HEK293 (cell line): ENCODE measurements at regions not wholly inside any gene's neighbourhood (a gene's known extent, or its start where the extent isn't known, plus 50 kb on each side); places are given as distances from the start of the nearest gene placed in this dataset.

Experiments used
- CTCF ChIA-PET: fragments of 350-600 bp; formaldehyde crosslinking; extraction: SDS; loops from one replicate; lab custom pipeline; 2021; ENCODE audit warnings: antibody characterized with exemption; lab: Yijun Ruan, JAX
- POLR2A ChIA-PET: fragments of 300-600 bp; formaldehyde crosslinking; extraction: SDS; loops from one replicate; lab custom pipeline; 2020; ENCODE audit warnings: antibody characterized with exemption, inconsistent platforms; lab: Yijun Ruan, JAX
- H3K27ac ChIP-seq: fragments of 200-500 bp; sonication (Bioruptor generic); 2 replicates; pipeline ENCODE4 v1.5.1; 2014; ENCODE audit warnings: low read depth, low read length, control low read depth, inconsistent platforms; ENCODE audit errors: extremely low read depth
- H3K36me3 ChIP-seq, 2 experiments: fragments of 200-500 bp in 1 of 2; sonication (Bioruptor generic) in 1 of 2; 1 replicate in 1 of 2; 2 replicates in 1 of 2; pipeline ENCODE4 v1.5.1; 2014 to 2017; ENCODE audit warnings: inconsistent platforms in 2 of 2, low read length in 2 of 2; ENCODE audit not compliant: control insufficient read depth in 2 of 2, insufficient read depth in 1 of 2
- H3K4me1 ChIP-seq: fragments of 200-500 bp; sonication (Bioruptor generic); 2 replicates; pipeline ENCODE4 v1.5.1; 2014; ENCODE audit warnings: mild to moderate bottlenecking, low read length, inconsistent platforms; ENCODE audit not compliant: control insufficient read depth, insufficient read depth
- H3K4me3 ChIP-seq: 2 replicates; pipeline ENCODE4 v1.5.1; 2011; ENCODE audit warnings: low read depth, mild to moderate bottlenecking, control low read depth, low read length, moderate library complexity
- H3K9me3 ChIP-seq: fragments of 200-500 bp; sonication (Bioruptor generic); 2 replicates; pipeline ENCODE4 v1.5.1; 2014; ENCODE audit warnings: low read depth, low read length, inconsistent platforms; ENCODE audit not compliant: control insufficient read depth, insufficient read depth
- GLI2 ChIP-seq: fragments of 450-650 bp; formaldehyde crosslinking; IDR thresholded peaks from 2 replicates; pipeline ENCODE4; 2017; ENCODE audit warnings: missing biosample characterization, missing genetic modification characterization, low read depth, borderline replicate concordance
- HOXD13 ChIP-seq: sonication (generic); formaldehyde crosslinking; IDR thresholded peaks from 2 replicates; pipeline ENCODE4 v1.8.0; 2022; ENCODE audit warnings: missing genetic modification reagents, borderline replicate concordance
- IKZF3 ChIP-seq: fragments of 450-650 bp; IDR thresholded peaks from 2 replicates; pipeline ENCODE4 v1.5.0; 2018; ENCODE audit warnings: missing biosample characterization, mild to moderate bottlenecking, missing genetic modification characterization, moderate library complexity
- OSR2 ChIP-seq: fragments of 450-650 bp; formaldehyde crosslinking; IDR thresholded peaks from 2 replicates; pipeline ENCODE4 v1.5.1; 2016; ENCODE audit warnings: missing biosample characterization, missing genetic modification characterization
- OVOL3 ChIP-seq: fragments of 450-650 bp; formaldehyde crosslinking; IDR thresholded peaks from 2 replicates; pipeline ENCODE4 v1.5.1; 2016; ENCODE audit warnings: missing biosample characterization, missing genetic modification characterization
- SCRT2 ChIP-seq: fragments of 450-650 bp; formaldehyde crosslinking; IDR thresholded peaks from 2 replicates; pipeline ENCODE4 v1.5.1; 2016; ENCODE audit warnings: missing biosample characterization, missing genetic modification characterization
- TCF7L2 ChIP-seq: IDR thresholded peaks from 2 replicates; pipeline ENCODE4 v1.6.1; 2011; ENCODE audit warnings: low read depth, mild to moderate bottlenecking, inconsistent platforms, low read length, moderate library complexity, borderline replicate concordance
- ZFP37 ChIP-seq: fragments of 450-650 bp; formaldehyde crosslinking; IDR thresholded peaks from 2 replicates; pipeline ENCODE4 v1.5.1; 2016; ENCODE audit warnings: missing biosample characterization, missing genetic modification characterization
- ZNF112 ChIP-seq: fragments of 450-650 bp; formaldehyde crosslinking; IDR thresholded peaks from 2 replicates; pipeline ENCODE4 v1.5.0; 2017; ENCODE audit warnings: missing biosample characterization, missing genetic modification characterization
- ZNF133 ChIP-seq: fragments of 450-650 bp; formaldehyde crosslinking; IDR thresholded peaks from 2 replicates; pipeline ENCODE4 v1.5.1; 2016; ENCODE audit warnings: missing biosample characterization, missing genetic modification characterization
- ZNF146 ChIP-seq: fragments of 450-650 bp; formaldehyde crosslinking; IDR thresholded peaks from 2 replicates; pipeline ENCODE4 v1.5.1; 2016; ENCODE audit warnings: missing biosample characterization, missing genetic modification characterization
- ZNF292 ChIP-seq: fragments of 450-650 bp; formaldehyde crosslinking; IDR thresholded peaks from 2 replicates; pipeline ENCODE4 v1.5.1; 2016; ENCODE audit warnings: low read depth, missing biosample characterization, missing genetic modification characterization, borderline replicate concordance
- ZNF48 ChIP-seq: fragments of 450-650 bp; formaldehyde crosslinking; IDR thresholded peaks from 2 replicates; pipeline ENCODE4 v1.5.1; 2016; ENCODE audit warnings: missing biosample characterization, missing genetic modification characterization
- ZNF514 ChIP-seq: fragments of 450-650 bp; formaldehyde crosslinking; IDR thresholded peaks from 2 replicates; pipeline ENCODE4 v1.5.1; 2016; ENCODE audit warnings: missing biosample characterization, missing genetic modification characterization
- ZNF610 ChIP-seq: fragments of 450-650 bp; formaldehyde crosslinking; IDR thresholded peaks from 2 replicates; pipeline ENCODE4 v1.5.1; 2016; ENCODE audit warnings: missing biosample characterization, missing genetic modification characterization, borderline replicate concordance
- TF ChIP-seq, protein P1 (sequence below): fragments of 450-650 bp; formaldehyde crosslinking; IDR thresholded peaks from 2 replicates; pipeline ENCODE4 v1.5.1; 2016; ENCODE audit warnings: missing biosample characterization, missing genetic modification characterization
- TF ChIP-seq, protein P2 (sequence below): sonication (generic); formaldehyde crosslinking; IDR thresholded peaks from 2 replicates; pipeline ENCODE4 v1.8.1; 2022; ENCODE audit warnings: mild to moderate bottlenecking, moderate library complexity, missing genetic modification reagents
- TF ChIP-seq, protein P3 (sequence below): IDR thresholded peaks from 2 replicates; pipeline ENCODE4 v1.6.1; 2011; ENCODE audit warnings: mild to moderate bottlenecking, low read depth, low read length, borderline replicate concordance
- TF ChIP-seq, protein P4 (sequence below): fragments of 450-650 bp; IDR thresholded peaks from 2 replicates; pipeline ENCODE4 v1.5.1; 2018; ENCODE audit warnings: missing biosample characterization, mild to moderate bottlenecking, missing genetic modification characterization
- TF ChIP-seq, protein P5 (sequence below): fragments of 450-650 bp; formaldehyde crosslinking; IDR thresholded peaks from 2 replicates; pipeline ENCODE4 v1.5.1; 2016; ENCODE audit warnings: missing biosample characterization, missing genetic modification characterization
- TF ChIP-seq, protein P6 (sequence below): fragments of 450-650 bp; formaldehyde crosslinking; IDR thresholded peaks from 2 replicates; pipeline ENCODE4 v1.5.1; 2016; ENCODE audit warnings: missing biosample characterization, missing genetic modification characterization
- TF ChIP-seq, protein P7 (sequence below): fragments of 450-650 bp; formaldehyde crosslinking; IDR thresholded peaks from 2 replicates; pipeline ENCODE4 v1.5.1; 2017; ENCODE audit warnings: missing biosample characterization, missing genetic modification characterization
- TF ChIP-seq, protein P8 (sequence below): fragments of 450-650 bp; formaldehyde crosslinking; IDR thresholded peaks from 2 replicates; pipeline ENCODE4 v1.5.1; 2016; ENCODE audit warnings: missing biosample characterization, missing genetic modification characterization

DNA sequence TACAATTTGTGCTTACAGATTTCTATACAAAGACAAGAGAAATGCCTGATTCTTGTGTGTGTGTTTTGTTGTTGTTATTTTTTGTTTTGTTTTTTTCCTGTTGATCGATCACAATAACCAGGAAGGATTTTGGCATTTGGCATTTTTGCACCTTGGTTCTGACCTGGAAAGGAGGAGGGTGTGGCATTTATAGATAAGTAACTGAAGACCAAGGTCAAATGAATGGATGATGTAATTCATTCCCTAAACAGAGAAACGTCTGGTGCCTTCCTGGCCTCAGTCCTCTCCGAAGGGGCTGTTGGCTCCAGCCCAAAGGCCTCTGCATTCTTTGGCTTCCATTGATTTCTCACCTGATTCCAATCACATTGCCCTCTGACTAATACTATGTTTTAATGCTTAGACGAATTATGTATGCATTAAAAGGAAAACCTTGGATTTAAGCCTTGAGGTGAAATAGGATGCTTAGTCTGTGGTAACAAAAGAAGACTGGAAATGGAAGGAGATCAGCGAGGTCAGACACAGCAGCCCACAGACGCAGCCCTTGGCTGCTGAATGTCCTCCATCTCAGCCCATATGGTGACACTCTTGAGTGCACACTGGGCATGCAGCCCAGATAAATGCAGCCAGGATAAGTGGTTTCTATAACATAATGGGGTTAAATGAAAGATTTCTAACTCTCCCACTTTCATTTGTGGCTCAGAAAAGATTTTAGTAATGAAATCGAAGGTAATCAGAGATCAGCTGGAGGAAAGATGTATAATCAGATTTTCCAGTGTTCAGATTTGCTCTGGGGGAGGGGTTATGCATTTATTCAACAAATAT is 60.5 kb upstream of the TRIM2 start (continued):
- TF ChIP-seq, protein P1, sequence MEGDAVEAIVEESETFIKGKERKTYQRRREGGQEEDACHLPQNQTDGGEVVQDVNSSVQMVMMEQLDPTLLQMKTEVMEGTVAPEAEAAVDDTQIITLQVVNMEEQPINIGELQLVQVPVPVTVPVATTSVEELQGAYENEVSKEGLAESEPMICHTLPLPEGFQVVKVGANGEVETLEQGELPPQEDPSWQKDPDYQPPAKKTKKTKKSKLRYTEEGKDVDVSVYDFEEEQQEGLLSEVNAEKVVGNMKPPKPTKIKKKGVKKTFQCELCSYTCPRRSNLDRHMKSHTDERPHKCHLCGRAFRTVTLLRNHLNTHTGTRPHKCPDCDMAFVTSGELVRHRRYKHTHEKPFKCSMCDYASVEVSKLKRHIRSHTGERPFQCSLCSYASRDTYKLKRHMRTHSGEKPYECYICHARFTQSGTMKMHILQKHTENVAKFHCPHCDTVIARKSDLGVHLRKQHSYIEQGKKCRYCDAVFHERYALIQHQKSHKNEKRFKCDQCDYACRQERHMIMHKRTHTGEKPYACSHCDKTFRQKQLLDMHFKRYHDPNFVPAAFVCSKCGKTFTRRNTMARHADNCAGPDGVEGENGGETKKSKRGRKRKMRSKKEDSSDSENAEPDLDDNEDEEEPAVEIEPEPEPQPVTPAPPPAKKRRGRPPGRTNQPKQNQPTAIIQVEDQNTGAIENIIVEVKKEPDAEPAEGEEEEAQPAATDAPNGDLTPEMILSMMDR (tag by site-specific recombination), result no peak
- TF ChIP-seq ZNF292 (no peak), IKZF3 (tag by site-specific recombination) (peak; percentile 43)

DNA sequence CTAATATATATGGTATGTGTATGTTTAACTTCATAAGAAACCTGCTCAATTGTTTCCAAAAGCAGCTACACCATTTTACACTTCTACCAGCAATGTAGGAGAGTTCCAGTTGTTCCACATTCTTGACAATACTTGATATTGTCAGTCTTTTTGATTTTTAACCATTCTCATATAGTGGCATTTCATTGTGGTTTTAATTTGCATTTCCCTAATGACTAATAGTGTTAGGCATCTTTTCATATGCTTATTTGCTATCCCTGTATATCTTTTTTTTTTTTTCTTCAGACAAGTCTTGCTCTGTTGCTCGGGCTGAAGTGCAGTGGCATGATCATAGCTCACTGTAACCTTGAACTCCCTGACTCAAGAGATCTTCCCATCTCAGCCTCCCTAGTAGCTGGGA is 58.2 kb upstream of the TRIM2 start:
- Histone ChIP-seq H3K4me1 (peaks cover 12% of the 10 kb centered on the region), H3K9me3 (no peaks in the 10 kb centered on the region), H3K36me3 (no peaks in the 10 kb centered on the region), H3K27ac (no peak overlapping the region), H3K4me3 (no peak overlapping the region)
- ChIA-PET POLR2A (interaction anchor here (0.7 kb wide), 1 partner anchor 159 kb away, joined by 3 read pairs; no protein-coding TSS in a partner anchor), CTCF (interaction anchor here (0.7 to 1.7 kb wide), 3 partner anchors 10 to 173 kb away, joined by 3 to 5 read pairs (median 4); no protein-coding TSS in a partner anchor)
- TF ChIP-seq OVOL3 (tag by site-specific recombination) (no peak), ZNF514 (no peak), GLI2 (tag by site-specific recombination) (no peak), ZNF133 (tag by site-specific recombination) (no peak), ZNF146 (tag by site-specific recombination) (no peak), HOXD13 (CRISPR knock-in tag) (no peak), OSR2 (tag by site-specific recombination) (no peak), ZNF48 (tag by site-specific recombination) (no peak), ZNF610 (tag by site-specific recombination) (no peak), ZFP37 (tag by site-specific recombination) (no peak), TCF7L2 (no peak), SCRT2 (no peak), ZNF112 (tag by site-specific recombination) (no peak)
- TF ChIP-seq, protein P2, sequence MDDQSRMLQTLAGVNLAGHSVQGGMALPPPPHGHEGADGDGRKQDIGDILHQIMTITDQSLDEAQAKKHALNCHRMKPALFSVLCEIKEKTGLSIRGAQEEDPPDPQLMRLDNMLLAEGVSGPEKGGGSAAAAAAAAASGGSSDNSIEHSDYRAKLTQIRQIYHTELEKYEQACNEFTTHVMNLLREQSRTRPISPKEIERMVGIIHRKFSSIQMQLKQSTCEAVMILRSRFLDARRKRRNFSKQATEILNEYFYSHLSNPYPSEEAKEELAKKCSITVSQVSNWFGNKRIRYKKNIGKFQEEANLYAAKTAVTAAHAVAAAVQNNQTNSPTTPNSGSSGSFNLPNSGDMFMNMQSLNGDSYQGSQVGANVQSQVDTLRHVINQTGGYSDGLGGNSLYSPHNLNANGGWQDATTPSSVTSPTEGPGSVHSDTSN (CRISPR knock-in tag), result no peak
- TF ChIP-seq, protein P3, sequence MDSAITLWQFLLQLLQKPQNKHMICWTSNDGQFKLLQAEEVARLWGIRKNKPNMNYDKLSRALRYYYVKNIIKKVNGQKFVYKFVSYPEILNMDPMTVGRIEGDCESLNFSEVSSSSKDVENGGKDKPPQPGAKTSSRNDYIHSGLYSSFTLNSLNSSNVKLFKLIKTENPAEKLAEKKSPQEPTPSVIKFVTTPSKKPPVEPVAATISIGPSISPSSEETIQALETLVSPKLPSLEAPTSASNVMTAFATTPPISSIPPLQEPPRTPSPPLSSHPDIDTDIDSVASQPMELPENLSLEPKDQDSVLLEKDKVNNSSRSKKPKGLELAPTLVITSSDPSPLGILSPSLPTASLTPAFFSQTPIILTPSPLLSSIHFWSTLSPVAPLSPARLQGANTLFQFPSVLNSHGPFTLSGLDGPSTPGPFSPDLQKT, result no peak
- TF ChIP-seq, protein P4, sequence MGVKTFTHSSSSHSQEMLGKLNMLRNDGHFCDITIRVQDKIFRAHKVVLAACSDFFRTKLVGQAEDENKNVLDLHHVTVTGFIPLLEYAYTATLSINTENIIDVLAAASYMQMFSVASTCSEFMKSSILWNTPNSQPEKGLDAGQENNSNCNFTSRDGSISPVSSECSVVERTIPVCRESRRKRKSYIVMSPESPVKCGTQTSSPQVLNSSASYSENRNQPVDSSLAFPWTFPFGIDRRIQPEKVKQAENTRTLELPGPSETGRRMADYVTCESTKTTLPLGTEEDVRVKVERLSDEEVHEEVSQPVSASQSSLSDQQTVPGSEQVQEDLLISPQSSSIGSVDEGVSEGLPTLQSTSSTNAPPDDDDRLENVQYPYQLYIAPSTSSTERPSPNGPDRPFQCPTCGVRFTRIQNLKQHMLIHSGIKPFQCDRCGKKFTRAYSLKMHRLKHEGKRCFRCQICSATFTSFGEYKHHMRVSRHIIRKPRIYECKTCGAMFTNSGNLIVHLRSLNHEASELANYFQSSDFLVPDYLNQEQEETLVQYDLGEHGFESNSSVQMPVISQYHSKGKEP, result no peak
- TF ChIP-seq, protein P5, sequence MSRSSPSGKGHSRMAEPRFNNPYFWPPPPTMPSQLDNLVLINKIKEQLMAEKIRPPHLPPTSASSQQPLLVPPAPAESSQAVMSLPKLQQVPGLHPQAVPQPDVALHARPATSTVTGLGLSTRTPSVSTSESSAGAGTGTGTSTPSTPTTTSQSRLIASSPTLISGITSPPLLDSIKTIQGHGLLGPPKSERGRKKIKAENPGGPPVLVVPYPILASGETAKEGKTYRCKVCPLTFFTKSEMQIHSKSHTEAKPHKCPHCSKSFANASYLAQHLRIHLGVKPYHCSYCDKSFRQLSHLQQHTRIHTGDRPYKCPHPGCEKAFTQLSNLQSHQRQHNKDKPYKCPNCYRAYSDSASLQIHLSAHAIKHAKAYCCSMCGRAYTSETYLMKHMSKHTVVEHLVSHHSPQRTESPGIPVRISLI (tag by site-specific recombination), result no peak
- TF ChIP-seq, protein P6, sequence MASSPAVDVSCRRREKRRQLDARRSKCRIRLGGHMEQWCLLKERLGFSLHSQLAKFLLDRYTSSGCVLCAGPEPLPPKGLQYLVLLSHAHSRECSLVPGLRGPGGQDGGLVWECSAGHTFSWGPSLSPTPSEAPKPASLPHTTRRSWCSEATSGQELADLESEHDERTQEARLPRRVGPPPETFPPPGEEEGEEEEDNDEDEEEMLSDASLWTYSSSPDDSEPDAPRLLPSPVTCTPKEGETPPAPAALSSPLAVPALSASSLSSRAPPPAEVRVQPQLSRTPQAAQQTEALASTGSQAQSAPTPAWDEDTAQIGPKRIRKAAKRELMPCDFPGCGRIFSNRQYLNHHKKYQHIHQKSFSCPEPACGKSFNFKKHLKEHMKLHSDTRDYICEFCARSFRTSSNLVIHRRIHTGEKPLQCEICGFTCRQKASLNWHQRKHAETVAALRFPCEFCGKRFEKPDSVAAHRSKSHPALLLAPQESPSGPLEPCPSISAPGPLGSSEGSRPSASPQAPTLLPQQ (tag by site-specific recombination), result no peak
- TF ChIP-seq, protein P7, sequence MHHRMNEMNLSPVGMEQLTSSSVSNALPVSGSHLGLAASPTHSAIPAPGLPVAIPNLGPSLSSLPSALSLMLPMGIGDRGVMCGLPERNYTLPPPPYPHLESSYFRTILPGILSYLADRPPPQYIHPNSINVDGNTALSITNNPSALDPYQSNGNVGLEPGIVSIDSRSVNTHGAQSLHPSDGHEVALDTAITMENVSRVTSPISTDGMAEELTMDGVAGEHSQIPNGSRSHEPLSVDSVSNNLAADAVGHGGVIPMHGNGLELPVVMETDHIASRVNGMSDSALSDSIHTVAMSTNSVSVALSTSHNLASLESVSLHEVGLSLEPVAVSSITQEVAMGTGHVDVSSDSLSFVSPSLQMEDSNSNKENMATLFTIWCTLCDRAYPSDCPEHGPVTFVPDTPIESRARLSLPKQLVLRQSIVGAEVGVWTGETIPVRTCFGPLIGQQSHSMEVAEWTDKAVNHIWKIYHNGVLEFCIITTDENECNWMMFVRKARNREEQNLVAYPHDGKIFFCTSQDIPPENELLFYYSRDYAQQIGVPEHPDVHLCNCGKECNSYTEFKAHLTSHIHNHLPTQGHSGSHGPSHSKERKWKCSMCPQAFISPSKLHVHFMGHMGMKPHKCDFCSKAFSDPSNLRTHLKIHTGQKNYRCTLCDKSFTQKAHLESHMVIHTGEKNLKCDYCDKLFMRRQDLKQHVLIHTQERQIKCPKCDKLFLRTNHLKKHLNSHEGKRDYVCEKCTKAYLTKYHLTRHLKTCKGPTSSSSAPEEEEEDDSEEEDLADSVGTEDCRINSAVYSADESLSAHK (tag by site-specific recombination), result no peak
- TF ChIP-seq, protein P8, sequence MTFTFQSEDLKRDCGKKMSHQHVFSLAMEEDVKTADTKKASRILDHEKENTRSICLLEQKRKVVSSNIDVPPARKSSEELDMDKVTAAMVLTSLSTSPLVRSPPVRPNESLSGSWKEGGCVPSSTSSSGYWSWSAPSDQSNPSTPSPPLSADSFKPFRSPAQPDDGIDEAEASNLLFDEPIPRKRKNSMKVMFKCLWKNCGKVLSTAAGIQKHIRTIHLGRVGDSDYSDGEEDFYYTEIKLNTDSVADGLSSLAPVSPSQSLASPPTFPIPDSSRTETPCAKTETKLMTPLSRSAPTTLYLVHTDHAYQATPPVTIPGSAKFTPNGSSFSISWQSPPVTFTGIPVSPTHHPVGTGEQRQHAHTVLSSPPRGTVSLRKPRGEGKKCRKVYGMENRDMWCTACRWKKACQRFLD (tag by site-specific recombination), result no peak
